GM12874 (cell line): ENCODE measurements at regions not wholly inside any gene's neighbourhood (a gene's known extent, or its start where the extent isn't known, plus 50 kb on each side); places are given as distances from the start of the nearest gene placed in this dataset.

Experiments used
- TF ChIP-seq, protein P1 (sequence below): IDR thresholded peaks from 2 replicates; pipeline ENCODE4 v1.5.1; 2011; ENCODE audit warnings: low read depth, mild to moderate bottlenecking, control low read depth, low read length, moderate library complexity; ENCODE audit not compliant: insufficient read depth

DNA sequence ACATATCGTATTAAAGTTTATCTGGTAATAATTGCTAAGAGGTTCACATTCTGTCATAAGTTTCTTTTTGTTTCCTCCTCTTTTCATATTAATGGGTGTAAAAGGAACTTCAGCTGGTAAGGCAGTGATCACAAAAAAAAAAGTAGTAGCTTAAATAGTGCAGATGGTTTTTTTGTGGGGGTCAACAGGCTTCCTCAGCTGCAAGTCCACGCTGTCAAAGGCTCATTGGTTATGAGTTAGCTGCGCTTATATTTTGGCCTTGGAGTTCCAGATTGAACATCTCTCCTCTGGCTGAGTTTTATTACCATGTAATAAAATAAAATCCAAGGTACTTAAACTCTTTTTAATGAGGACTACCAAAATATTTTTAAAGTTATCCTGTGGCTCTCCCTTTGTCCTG, 277.0 kb upstream of the ZEB2 start:
- TF ChIP-seq, protein P1, sequence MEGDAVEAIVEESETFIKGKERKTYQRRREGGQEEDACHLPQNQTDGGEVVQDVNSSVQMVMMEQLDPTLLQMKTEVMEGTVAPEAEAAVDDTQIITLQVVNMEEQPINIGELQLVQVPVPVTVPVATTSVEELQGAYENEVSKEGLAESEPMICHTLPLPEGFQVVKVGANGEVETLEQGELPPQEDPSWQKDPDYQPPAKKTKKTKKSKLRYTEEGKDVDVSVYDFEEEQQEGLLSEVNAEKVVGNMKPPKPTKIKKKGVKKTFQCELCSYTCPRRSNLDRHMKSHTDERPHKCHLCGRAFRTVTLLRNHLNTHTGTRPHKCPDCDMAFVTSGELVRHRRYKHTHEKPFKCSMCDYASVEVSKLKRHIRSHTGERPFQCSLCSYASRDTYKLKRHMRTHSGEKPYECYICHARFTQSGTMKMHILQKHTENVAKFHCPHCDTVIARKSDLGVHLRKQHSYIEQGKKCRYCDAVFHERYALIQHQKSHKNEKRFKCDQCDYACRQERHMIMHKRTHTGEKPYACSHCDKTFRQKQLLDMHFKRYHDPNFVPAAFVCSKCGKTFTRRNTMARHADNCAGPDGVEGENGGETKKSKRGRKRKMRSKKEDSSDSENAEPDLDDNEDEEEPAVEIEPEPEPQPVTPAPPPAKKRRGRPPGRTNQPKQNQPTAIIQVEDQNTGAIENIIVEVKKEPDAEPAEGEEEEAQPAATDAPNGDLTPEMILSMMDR, result no peak

DNA sequence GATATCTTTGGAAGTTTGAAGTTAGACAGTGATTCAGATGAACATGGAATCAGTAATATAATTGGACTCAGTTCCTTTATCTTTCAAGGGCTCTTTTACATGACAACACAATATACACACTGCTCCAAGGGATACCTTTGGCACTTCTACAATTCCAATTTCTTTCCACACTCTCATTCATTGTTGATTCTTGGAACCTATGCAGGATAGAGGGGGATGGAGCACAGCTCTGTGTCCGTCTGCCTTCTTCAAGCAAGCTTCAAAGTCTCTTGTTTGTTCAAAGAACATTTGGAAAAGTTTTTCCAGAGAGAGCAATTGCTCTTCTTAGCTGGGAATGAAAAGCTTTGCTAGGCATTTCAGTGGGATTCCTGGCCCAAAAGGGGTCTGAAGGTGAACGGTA, 276.2 kb upstream of the ZEB2 start:
- TF ChIP-seq, protein P1, result no peak

DNA sequence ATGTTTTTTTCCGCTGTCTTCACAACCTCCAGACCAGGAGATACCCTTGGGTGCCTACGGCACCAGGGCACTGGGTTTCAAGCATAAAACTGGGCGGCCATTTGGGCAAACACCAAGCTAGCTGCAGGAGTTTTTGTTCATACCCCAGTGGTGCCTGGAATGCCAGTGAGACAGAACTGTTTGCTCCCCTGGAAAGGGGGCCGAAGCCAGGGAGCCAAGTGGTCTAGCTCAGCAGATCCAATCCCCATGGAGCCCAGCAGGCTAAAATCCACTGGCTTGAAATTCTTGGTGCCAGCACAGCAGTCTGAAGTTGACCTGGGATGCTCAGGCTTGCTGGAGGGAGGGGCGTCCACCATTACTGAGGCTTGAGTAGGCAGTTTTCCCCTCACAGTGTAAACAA, 265.3 kb upstream of the ZEB2 start:
- TF ChIP-seq, protein P1, result no peak

DNA sequence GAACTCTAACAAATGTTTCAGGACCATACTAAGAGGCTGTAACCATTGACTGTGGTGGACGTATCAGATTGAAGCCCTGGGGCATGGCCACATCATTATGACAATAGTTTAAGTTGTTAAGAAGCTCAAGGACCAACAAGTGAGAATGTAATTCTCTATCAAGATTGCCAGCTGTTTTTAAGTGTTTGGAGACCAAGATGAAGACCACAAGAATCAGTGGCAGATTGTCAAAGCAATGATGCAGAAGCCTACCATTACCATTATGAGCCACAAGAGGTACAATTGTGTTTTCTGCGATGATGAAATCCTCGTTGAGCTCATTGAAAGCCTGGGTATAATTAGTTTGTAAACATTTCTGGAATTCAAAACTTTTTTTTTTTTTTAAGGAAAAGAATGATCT, 261.1 kb upstream of the ZEB2 start:
- TF ChIP-seq, protein P1, result no peak

DNA sequence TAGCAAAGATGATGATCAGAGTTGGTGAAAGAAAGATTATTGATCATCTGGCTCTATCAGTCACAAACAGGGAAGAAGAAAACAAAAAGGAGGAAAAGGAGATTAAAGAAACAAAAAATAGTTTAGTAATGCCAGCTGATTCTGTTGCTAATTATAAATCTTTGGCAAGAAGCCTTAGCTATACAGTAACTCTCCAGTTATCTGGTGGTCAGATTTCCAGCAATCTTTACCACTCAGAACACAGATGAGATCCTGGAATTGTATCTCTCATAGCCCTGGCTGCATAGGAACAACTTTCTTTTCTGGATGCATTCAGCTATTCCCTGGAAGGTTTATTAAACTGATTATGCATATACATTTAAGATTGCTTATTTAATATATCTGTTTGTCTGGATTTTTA, 256.8 kb upstream of the ZEB2 start:
- TF ChIP-seq, protein P1, result no peak

DNA sequence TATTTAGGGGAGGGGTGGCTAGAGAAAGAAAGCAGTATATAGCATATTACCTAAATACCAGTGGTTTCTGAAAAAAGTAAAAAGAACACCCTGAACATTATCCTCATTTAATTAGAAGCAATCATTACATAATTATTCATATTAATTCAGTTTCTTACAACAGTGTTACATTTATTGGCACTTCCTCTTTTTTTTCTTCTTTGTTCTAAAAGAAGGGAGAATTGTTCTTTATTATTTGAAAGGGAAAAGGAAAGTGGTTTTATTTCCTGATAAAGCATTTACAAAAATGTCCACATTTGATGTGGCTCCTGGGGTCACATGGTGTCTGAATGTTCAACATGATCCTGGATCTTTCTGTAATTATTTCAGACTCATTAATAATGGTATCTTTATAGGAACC, 254.9 kb upstream of the ZEB2 start:
- TF ChIP-seq, protein P1, result no peak

DNA sequence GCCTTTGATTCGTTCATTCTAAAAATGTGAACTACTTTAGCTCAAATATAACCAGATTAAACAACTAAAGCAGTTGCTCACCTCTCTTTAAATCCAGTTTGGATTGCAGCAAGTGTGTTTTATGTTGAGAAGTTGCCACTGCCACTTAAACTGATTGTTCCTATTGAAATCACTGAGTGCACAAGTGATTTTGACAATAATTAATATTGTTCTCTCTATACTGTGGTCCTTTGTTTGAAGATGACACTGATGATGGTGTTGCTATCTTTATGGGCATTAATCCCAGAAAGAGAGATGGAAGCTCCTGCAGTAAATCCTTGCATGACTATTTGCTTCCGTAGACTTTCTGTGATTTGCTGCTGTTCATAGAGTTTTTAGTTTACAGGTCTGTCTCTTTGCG, 251.4 kb upstream of the ZEB2 start:
- TF ChIP-seq, protein P1, result no peak
